ENCODE measurements at regions not wholly inside any gene's neighbourhood (a gene's known extent, or its start where the extent isn't known, plus 50 kb on each side); places are given as distances from the start of the nearest gene placed in this dataset.
"Not testable (repeated sequence)": the region's sequence is repeated elsewhere in the genome, so short reads cannot be mapped to it uniquely, and the experiment has no call there.

DNA sequence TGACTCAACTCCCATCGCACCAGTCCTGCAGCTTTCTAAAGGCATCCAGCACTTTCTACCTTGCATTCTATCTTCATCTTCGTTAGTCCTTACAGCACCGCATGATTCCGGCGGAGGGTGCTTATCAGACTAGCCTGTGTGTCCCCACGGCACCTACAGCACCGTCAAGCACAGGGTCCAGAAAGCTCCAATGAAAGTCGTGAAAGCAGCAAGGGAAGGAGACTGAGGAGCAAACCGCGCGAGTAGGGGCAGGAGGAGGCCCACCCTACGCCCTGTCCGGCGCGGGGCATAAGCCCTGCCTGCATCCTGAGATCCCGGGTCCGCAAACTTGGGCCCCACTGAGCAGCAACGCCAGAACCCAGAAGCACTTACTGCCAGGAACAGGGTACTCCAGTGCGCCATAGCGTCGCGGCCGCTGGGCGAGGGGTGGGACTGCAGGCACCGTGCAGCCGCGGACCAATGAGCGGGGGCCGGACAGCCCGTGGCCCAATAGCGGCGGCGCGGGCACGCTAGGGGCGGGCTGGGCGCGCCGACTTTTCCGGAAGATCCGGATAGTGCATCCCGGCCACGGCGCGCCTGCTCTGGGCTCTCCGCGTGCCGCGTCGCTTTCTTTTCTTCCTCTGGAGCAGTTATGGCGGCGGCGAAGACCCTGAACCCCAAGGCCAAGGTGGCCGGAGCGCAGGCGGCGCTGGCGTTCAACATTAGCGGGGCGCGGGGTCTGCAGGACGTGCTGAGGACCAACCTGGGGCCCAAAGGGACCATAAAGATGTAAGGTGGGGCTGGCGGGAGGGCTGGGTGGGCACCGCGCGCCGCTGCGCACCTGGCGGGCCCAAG is 122.1 kb upstream of the VKORC1L1 start:
- Mint-ChIP-seq H3K36me3 (ENCODE audit: low read depth) (peaks cover 20% of the 10 kb centered on the region), H3K4me3 (peak overlapping the region; percentile 96), H3K4me1 (peaks cover 30% of the 10 kb centered on the region), H3K9me3 (no peaks in the 10 kb centered on the region), H3K27me3 (ENCODE audit: low read depth, poor library complexity) (no peaks in the 10 kb centered on the region), H3K27ac (peak overlapping the region; percentile 95)
- no peak for TF ChIP-seq CTCF (IDR thresholded peaks at IDR 0.05)
- DNase-seq, result peak; percentile 93

GRCh38 chr7:65754070-65754469 is 118.8 kb upstream of the VKORC1L1 start:
- peaks cover 38% of the 10 kb centered on the region for H3K36me3 Mint-ChIP-seq (ENCODE audit: low read depth)
- H3K4me1 Mint-ChIP-seq, result peaks cover 27% of the 10 kb centered on the region
- not testable (repeated sequence) for DNase-seq; H3K27me3 Mint-ChIP-seq (ENCODE audit: low read depth, poor library complexity); H3K9me3 Mint-ChIP-seq
- peak overlapping the region; percentile 95 for H3K27ac Mint-ChIP-seq
- H3K4me3 Mint-ChIP-seq, result peak overlapping the region; percentile 36

DNA sequence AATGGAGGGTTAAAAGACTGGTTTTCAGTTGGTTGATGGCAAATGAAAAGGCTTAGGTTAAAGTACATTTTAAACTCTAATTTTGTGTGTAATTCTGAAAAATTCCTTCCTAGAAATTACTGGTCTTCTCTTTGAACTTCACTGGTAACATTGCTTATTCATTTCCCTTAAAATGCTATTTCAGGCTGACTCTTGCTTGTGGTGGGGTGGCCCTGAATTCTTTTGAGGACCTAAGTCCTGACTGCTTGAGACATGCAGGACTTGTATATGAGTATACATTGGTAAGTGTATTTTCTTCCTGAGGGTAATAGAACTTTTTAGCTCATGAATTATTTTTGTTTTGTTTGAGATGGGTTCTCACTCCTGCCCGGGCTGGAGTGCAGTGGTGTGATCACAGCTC is 113.9 kb upstream of the VKORC1L1 start:
- not testable (repeated sequence) for H3K9me3 Mint-ChIP-seq; H3K4me3 Mint-ChIP-seq; H3K4me1 Mint-ChIP-seq; H3K27me3 Mint-ChIP-seq (ENCODE audit: low read depth, poor library complexity); DNase-seq; H3K27ac Mint-ChIP-seq
- peaks cover 53% of the 10 kb centered on the region for H3K36me3 Mint-ChIP-seq (ENCODE audit: low read depth)

DNA sequence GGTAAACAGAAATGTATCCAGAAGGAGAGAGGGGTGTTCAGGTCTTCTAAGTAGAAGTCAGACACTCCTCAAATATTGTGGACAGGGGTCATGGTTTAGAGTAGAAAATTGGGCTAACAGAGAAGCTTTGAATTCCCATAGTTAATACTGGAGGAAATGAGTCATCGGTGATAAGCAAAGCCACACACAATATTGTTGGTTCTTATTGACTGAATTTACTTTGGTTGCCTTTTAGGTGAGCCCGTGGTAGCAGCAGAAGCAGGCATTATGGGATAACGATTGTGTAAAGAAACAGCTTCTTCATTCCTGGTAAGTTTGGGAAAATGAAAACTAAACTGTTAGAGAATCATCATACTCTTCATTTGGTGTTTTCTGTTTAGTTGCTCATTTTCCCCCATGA is 110.2 kb upstream of the VKORC1L1 start:
- not testable (repeated sequence) for H3K27me3 Mint-ChIP-seq (ENCODE audit: low read depth, poor library complexity); H3K4me3 Mint-ChIP-seq; DNase-seq; H3K4me1 Mint-ChIP-seq; H3K27ac Mint-ChIP-seq; H3K9me3 Mint-ChIP-seq
- peaks cover 40% of the 10 kb centered on the region for H3K36me3 Mint-ChIP-seq (ENCODE audit: low read depth)

DNA sequence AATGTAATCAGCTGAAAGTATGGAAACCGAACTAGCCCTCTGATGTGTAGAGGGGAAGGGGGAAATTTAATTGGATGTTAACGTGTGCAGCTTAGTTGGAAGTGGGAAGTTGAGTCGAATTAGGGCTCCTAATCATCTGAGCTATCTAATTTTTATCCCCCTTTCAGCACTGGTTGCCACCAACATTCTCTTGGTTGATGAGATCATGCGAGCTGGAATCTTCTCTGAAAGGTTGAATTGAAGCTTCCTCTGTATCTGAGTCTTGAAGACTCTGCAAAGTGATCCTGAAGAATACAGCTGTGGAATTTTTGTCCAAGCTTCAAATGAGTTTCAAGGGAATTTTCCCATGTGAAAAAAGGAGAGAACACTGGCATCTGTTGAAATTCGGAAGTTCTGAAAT is 109.8 kb upstream of the VKORC1L1 start:
- H3K36me3 Mint-ChIP-seq (ENCODE audit: low read depth), result peaks cover 38% of the 10 kb centered on the region
- H3K27me3 Mint-ChIP-seq (ENCODE audit: low read depth, poor library complexity); H3K4me1 Mint-ChIP-seq; H3K9me3 Mint-ChIP-seq; DNase-seq; H3K4me3 Mint-ChIP-seq; H3K27ac Mint-ChIP-seq: not testable (repeated sequence)

- H3K27ac Mint-ChIP-seq, result not testable (repeated sequence)
- DNase-seq, result peak; percentile 94
These were observed 102.2 kb upstream of the VKORC1L1 start for GRCh38 chr7:65770473-65771225.

GRCh38 chr7:65771226-65771569 is 101.7 kb upstream of the VKORC1L1 start:
- DNase-seq, result not testable (repeated sequence)

More at GRCh38 chr7:65770473-65771225, 102.2 kb upstream of the VKORC1L1 start:
- not testable (repeated sequence) for H3K27me3 Mint-ChIP-seq (ENCODE audit: low read depth, poor library complexity); H3K4me1 Mint-ChIP-seq; H3K9me3 Mint-ChIP-seq
- Mint-ChIP-seq H3K36me3 (ENCODE audit: low read depth) (peaks cover 10% of the 10 kb centered on the region), H3K4me3 (peak overlapping the region; percentile 88)

GRCh38 chr7:65776677-65777076 is 96.2 kb upstream of the VKORC1L1 start:
- not testable (repeated sequence) for H3K9me3 Mint-ChIP-seq; H3K27ac Mint-ChIP-seq; H3K36me3 Mint-ChIP-seq (ENCODE audit: low read depth); H3K4me1 Mint-ChIP-seq; DNase-seq; H3K4me3 Mint-ChIP-seq
- peaks cover 14% of the 10 kb centered on the region for H3K27me3 Mint-ChIP-seq (ENCODE audit: low read depth, poor library complexity)

More at GRCh38 chr7:65771226-65771569, 101.7 kb upstream of the VKORC1L1 start:
- not testable (repeated sequence) for H3K4me1 Mint-ChIP-seq; H3K9me3 Mint-ChIP-seq; H3K27ac Mint-ChIP-seq; H3K27me3 Mint-ChIP-seq (ENCODE audit: low read depth, poor library complexity)
- H3K4me3 Mint-ChIP-seq, result peak overlapping the region; percentile 88
- H3K36me3 Mint-ChIP-seq (ENCODE audit: low read depth), result peaks cover 10% of the 10 kb centered on the region

GRCh38 chr7:65789943-65790342 is 82.9 kb upstream of the VKORC1L1 start:
- DNase-seq; H3K9me3 Mint-ChIP-seq; H3K4me3 Mint-ChIP-seq; H3K4me1 Mint-ChIP-seq; H3K27me3 Mint-ChIP-seq (ENCODE audit: low read depth, poor library complexity); H3K36me3 Mint-ChIP-seq (ENCODE audit: low read depth); H3K27ac Mint-ChIP-seq: not testable (repeated sequence)

GRCh38 chr7:65791788-65792187 is 81.1 kb upstream of the VKORC1L1 start:
- not testable (repeated sequence) for H3K9me3 Mint-ChIP-seq; H3K27me3 Mint-ChIP-seq (ENCODE audit: low read depth, poor library complexity); H3K4me3 Mint-ChIP-seq; H3K27ac Mint-ChIP-seq; DNase-seq; H3K4me1 Mint-ChIP-seq; H3K36me3 Mint-ChIP-seq (ENCODE audit: low read depth)

DNA sequence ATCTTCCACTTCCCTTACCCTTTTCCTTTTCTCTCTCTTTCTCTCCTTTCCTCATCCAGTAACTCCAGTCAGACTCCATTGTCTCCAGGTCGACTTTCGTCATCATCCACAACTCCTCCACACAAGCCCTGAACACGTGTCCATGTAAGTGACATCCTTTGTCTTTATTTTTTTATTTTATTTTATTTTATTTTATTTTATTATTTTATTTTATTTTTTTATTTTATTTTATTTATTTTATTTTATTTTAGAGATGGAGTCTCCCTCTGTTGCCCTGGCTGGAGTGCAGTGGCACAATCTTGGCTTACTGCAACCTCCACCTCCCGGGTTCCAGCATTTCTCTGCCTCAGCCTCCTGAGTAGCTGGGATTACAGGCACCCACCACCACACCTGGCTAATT is 80.1 kb upstream of the VKORC1L1 start:
- DNase-seq; H3K36me3 Mint-ChIP-seq (ENCODE audit: low read depth); H3K9me3 Mint-ChIP-seq; H3K4me3 Mint-ChIP-seq; H3K4me1 Mint-ChIP-seq; H3K27me3 Mint-ChIP-seq (ENCODE audit: low read depth, poor library complexity); H3K27ac Mint-ChIP-seq: not testable (repeated sequence)

GRCh38 chr7:65794671-65795391 is 78.0 kb upstream of the VKORC1L1 start:
- H3K9me3 Mint-ChIP-seq, result not testable (repeated sequence)

DNA sequence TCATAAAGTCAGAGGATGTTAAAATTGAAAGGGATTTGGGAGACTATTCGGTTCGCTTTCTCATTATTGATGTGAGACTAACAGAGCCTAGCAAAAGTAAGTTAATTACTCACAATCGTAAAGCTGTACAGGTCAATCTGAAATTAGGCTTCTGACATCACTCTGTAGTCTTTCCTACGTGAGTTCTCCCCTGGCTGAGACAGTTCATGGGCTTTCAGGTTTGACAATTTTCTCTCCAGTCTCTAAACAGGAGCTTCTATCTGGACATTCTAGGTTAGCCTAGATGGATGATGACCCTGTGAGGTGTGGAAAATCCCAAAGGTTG is 77.5 kb upstream of the VKORC1L1 start:
- not testable (repeated sequence) for H3K4me1 Mint-ChIP-seq; H3K36me3 Mint-ChIP-seq (ENCODE audit: low read depth); H3K9me3 Mint-ChIP-seq; H3K27ac Mint-ChIP-seq; DNase-seq; H3K4me3 Mint-ChIP-seq; H3K27me3 Mint-ChIP-seq (ENCODE audit: low read depth, poor library complexity)

More at GRCh38 chr7:65794671-65795391, 78.0 kb upstream of the VKORC1L1 start:
- not testable (repeated sequence) for H3K27me3 Mint-ChIP-seq (ENCODE audit: low read depth, poor library complexity); DNase-seq; H3K4me1 Mint-ChIP-seq; H3K27ac Mint-ChIP-seq; H3K4me3 Mint-ChIP-seq; H3K36me3 Mint-ChIP-seq (ENCODE audit: low read depth)
